Stomach (tissue), 8 donors: ENCODE measurements at regions not wholly inside any gene's neighbourhood (a gene's known extent, or its start where the extent isn't known, plus 50 kb on each side); places are given as distances from the start of the nearest gene placed in this dataset.

Source experiments
- DNase-seq, 2 donors: peaks; one replicate each; pipeline versions ENCODE4 v3.0.0 to v3.0.0-alpha.2; 2013 to 2019
- H3K27ac ChIP-seq, 5 donors: fragments of 200-600 bp in 4 of 5; sonication (generic) in 4 of 5; one replicate each; pipeline ENCODE4 v1.5.1; 2013 to 2019; ENCODE audit warnings: mild to moderate bottlenecking in 1 of 5, moderate library complexity in 1 of 5
- H3K27me3 ChIP-seq, 3 donors: fragments of 200-600 bp; sonication (generic); one replicate each; pipeline ENCODE4 v1.5.1; 2017 to 2019; ENCODE audit warnings: mixed run types in 1 of 3
- H3K36me3 ChIP-seq, 4 donors: fragments of 200-600 bp; sonication (generic); 1 replicate in 3 of 4; 2 replicates in 1 of 4; pipeline ENCODE4 v1.5.1; 2016 to 2019
- H3K4me1 ChIP-seq, 4 donors: fragments of 200-600 bp; sonication (generic); one replicate each; pipeline ENCODE4 v1.5.1; 2016 to 2019
- H3K4me3 ChIP-seq, 4 donors: fragments of 200-600 bp; sonication (generic) in 3 of 4; one replicate each; pipeline ENCODE4 v1.5.1; 2016 to 2019; ENCODE audit warnings: mild to moderate bottlenecking in 1 of 4
- H3K9me3 ChIP-seq, 4 donors: fragments of 200-600 bp; sonication (generic); one replicate each; pipeline ENCODE4 v1.5.1; 2016 to 2019
- EP300 ChIP-seq: sonication (generic); formaldehyde crosslinking; IDR thresholded peaks from one replicate; pipeline ENCODE4 v1.6.1; 2017; ENCODE audit warnings: antibody characterized with exemption
- POLR2A ChIP-seq, 4 donors: fragments of 450-650 bp; IDR thresholded peaks; one replicate each; pipeline ENCODE4 v1.6.1; 2016; ENCODE audit warnings: antibody characterized with exemption in 4 of 4, control low read depth in 2 of 4, mild to moderate bottlenecking in 1 of 4, moderate library complexity in 1 of 4
- POLR2AphosphoS5 ChIP-seq, 3 donors: sonication (generic); formaldehyde crosslinking; IDR thresholded peaks; one replicate each; pipeline ENCODE4 v1.6.1; 2016; ENCODE audit warnings: antibody characterized with exemption in 3 of 3
- WGBS, 5 donors: extraction: QIAGEN DNeasy Blood & Tissue Kit in 3 of 5; methylation state at CpG; one replicate each; pipeline versions ENCODE4 v1.1.5 to v1.1.7; 2013 to 2018; 5-methylcytosine and 5-hydroxymethylcytosine counted together
- intact Hi-C: fragments of 100-400 bp; cut with DNase I; formaldehyde crosslinking; loops from one replicate; pipeline ENCODE4 v1.15.1; 2023; ENCODE audit warnings: low total_unique reads
- TF ChIP-seq, protein P1 (sequence below), 7 experiments: fragments of 450-650 bp in 4 of 7; fragments of 200-600 bp in 3 of 7; sonication (generic) in 3 of 7; IDR thresholded peaks; one replicate each; pipeline ENCODE4 v1.5.1; 2016 to 2019; ENCODE audit warnings: antibody characterized with exemption in 7 of 7, control low read depth in 2 of 7, mild to moderate bottlenecking in 1 of 7
- donor health status: healthy with polysubstance abuse.
- donor health status: Bipolar disorder and iron deficiency.
- donor health status: healthy.

GRCh38 chr1:228905701-228906101, 170.4 kb downstream of the RHOU start:
- H3K27ac ChIP-seq, result no peak overlapping the region
- peaks cover 12 to 36% (median 25%) of the 10 kb centered on the region in 4 donors for H3K4me1 ChIP-seq
- no peaks in the 10 kb centered on the region for H3K36me3 ChIP-seq
- intact Hi-C loops, result no loop called here
- TF ChIP-seq, protein P1, sequence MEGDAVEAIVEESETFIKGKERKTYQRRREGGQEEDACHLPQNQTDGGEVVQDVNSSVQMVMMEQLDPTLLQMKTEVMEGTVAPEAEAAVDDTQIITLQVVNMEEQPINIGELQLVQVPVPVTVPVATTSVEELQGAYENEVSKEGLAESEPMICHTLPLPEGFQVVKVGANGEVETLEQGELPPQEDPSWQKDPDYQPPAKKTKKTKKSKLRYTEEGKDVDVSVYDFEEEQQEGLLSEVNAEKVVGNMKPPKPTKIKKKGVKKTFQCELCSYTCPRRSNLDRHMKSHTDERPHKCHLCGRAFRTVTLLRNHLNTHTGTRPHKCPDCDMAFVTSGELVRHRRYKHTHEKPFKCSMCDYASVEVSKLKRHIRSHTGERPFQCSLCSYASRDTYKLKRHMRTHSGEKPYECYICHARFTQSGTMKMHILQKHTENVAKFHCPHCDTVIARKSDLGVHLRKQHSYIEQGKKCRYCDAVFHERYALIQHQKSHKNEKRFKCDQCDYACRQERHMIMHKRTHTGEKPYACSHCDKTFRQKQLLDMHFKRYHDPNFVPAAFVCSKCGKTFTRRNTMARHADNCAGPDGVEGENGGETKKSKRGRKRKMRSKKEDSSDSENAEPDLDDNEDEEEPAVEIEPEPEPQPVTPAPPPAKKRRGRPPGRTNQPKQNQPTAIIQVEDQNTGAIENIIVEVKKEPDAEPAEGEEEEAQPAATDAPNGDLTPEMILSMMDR (IDR thresholded peaks at IDR 0.05), result no peak
- TF ChIP-seq POLR2AphosphoS5 (IDR thresholded peaks at IDR 0.05), result no peak
- no peak for DNase-seq
- no peaks in the 10 kb centered on the region for H3K27me3 ChIP-seq
- no peak overlapping the region for H3K4me3 ChIP-seq
- 94 to 99% (median 95%) methylated on average over 2 of the region's 2 CpGs for WGBS, 5 donors
- H3K9me3 ChIP-seq, result no peaks in the 10 kb centered on the region

GRCh38 chr1:228906223-228906860, 171.1 kb downstream of the RHOU start:
- intact Hi-C loops, result no loop called here
- WGBS, 5 donors, result 94 to 96% (median 95%) methylated on average over 10 of the region's 10 CpGs
- no peaks in the 10 kb centered on the region for H3K36me3 ChIP-seq

DNA sequence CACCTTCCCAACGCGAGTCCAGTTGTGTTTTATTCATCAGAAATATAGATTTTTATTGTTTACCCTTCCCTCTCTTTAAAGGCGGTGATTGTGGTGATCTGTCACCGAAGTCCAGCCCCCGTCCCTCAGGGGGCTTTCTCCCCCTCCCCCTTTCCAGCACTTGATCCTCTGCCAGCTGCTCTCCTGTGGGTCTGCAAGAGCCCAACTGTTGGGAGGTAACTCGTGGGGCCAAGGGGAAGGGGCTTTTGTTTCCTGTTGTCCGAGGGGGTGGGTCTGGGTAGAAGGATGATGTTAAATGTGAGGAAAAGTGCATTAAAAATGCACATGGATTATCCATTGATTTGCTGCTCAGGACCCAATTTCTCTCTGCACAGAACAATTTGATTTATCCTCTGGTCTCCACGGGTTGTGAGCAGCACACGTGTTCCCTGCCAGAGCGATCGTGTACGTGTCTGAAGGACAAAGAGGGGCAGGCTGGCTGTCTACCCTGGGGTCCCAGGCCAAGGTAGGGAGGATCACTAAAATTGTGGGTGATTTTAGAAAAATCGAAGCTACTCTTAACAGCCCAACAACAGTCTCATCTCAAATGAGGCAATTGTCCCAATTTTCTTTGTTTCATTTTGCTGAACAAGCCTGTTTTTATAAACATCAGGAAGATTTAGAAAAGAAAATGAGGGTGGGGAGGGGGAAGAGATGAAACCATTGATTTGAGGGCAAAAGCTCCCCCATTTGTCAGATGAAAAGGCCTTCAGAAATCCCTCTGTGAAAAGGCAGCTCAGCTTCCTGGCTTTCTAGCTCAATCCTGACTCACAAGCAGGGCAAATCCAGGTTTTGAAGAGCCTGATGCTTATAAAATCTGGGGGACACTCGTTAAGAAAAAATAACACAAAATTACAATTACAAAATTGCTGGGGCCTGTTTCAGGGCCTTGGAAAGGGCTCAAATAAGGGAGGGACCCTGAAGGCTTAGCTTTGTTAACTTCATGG, 176.2 kb downstream of the RHOU start:
- DNase-seq, result no peak
- Histone ChIP-seq H3K27me3 (no peaks in the 10 kb centered on the region), H3K27ac (no peak overlapping the region), H3K9me3 (no peaks in the 10 kb centered on the region), H3K4me3 (no peak overlapping the region), H3K36me3 (no peaks in the 10 kb centered on the region), H3K4me1 (no peaks in the 10 kb centered on the region)
- TF ChIP-seq EP300 (no peak), POLR2A (IDR thresholded peaks at IDR 0.05) (no peak), POLR2AphosphoS5 (IDR thresholded peaks at IDR 0.05) (no peak)
- TF ChIP-seq, protein P1 (IDR thresholded peaks at IDR 0.05), result no peak
- intact Hi-C loops, result no loop called here
- WGBS, 5 donors, result 73 to 84% (median 79%) methylated on average over 14 of the region's 14 CpGs

More at GRCh38 chr1:228906223-228906860, 171.1 kb downstream of the RHOU start:
- DNase-seq, result no peak
- no peak overlapping the region for H3K4me3 ChIP-seq
- H3K27me3 ChIP-seq, result no peaks in the 10 kb centered on the region
- no peak overlapping the region for H3K27ac ChIP-seq
- TF ChIP-seq POLR2AphosphoS5 (IDR thresholded peaks at IDR 0.05) (no peak), POLR2A (IDR thresholded peaks at IDR 0.05) (no peak), EP300 (no peak)
- TF ChIP-seq, protein P1 (IDR thresholded peaks at IDR 0.05), result no peak
- peaks cover 12 to 29% (median 22%) of the 10 kb centered on the region in 4 donors for H3K4me1 ChIP-seq
- no peaks in the 10 kb centered on the region for H3K9me3 ChIP-seq

DNA sequence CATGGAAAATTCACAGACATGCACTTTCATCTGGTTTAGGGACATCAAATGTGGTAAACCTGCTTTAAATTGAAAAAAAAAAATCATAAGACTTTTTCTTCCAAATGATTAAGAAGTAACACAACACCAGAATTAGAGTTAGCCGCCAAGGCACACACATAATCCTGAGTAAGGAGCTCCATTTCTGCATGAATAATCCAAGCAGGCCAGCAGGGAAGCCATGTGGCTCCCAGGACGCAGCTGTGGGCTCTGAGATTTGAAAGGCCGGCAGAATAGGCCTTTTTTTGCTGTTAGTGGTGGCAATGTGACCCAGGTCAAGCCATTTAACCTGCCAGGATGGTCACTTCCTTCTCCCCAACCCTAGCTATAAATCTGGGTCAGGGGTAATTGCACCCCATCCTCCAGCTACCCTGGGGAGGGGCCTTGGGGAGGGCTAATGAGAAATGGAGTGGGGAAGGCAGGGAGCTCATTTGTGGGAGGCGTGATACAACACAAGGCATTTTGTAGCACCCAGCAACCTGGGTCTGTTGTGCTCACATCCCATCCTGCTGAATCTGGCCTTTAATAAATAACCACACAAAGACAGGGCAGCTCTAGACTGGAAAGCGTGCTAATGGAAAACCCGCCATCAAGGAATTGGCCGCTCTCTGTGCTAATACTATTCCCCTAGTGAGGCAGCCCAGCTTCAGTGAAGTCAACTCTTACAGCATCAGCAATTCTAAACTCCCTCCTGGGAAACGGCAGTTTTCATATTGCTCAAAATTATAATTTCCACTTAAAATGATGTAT, 178.5 kb downstream of the RHOU start:
- Histone ChIP-seq H3K9me3 (no peaks in the 10 kb centered on the region), H3K27me3 (no peaks in the 10 kb centered on the region), H3K4me3 (no peak overlapping the region), H3K36me3 (no peaks in the 10 kb centered on the region), H3K4me1 (peaks cover 0 to 6% (median 0%) of the 10 kb centered on the region in 4 donors), H3K27ac (no peak overlapping the region)
- no peak for DNase-seq
- intact Hi-C loops, result no loop called here
- WGBS, 5 donors, result 90 to 96% (median 94%) methylated on average over 8 of the region's 8 CpGs
- no peak for TF ChIP-seq EP300
- TF ChIP-seq, protein P1 (IDR thresholded peaks at IDR 0.05), result no peak
- TF ChIP-seq POLR2A (IDR thresholded peaks at IDR 0.05), result no peak
